ENCODE measurements at regions not wholly inside any gene's neighbourhood (a gene's known extent, or its start where the extent isn't known, plus 50 kb on each side); places are given as distances from the start of the nearest gene placed in this dataset.

GRCh38 chr14:37665951-37666350 is 70.5 kb downstream of the TTC6 start:
- H3K27ac Mint-ChIP-seq: no peak overlapping the region
- peaks cover 0 to 2% (median 2%) of the 10 kb centered on the region in 3 donors for H3K27me3 Mint-ChIP-seq (ENCODE audit: low read depth in 3 of 3)
- DNase-seq: no peak

GRCh38 chr14:37668646-37669045 is 73.2 kb downstream of the TTC6 start:
- Histone ChIP-seq H3K27ac (ENCODE audit: low read depth in 1 of 2, low read length in 2 of 2) (no peak overlapping the region), H3K79me2 (ENCODE audit: insufficient read depth, low read length) (no peaks in the 10 kb centered on the region), H3K4me3 (replicated peaks in 1 of 3; ENCODE audit: low read depth in 2 of 3, low read length in 3 of 3) (no peak overlapping the region), H3K4me1 (ENCODE audit: control insufficient read depth in 1 of 2, insufficient read depth in 2 of 2, low read length in 2 of 2) (no peaks in the 10 kb centered on the region), H3K9ac (ENCODE audit: insufficient read depth, low read length, poor library complexity, severe bottlenecking) (no peak overlapping the region), H3K36me3 (replicated peaks in 1 of 2; ENCODE audit: control insufficient read depth in 1 of 2, insufficient read depth in 2 of 2, low read length in 2 of 2) (no peaks in the 10 kb centered on the region), H3K27me3 (ENCODE audit: control insufficient read depth in 2 of 2, insufficient read depth in 2 of 2, low read length in 2 of 2) (no peaks in the 10 kb centered on the region), H3K9me3 (replicated peaks in 1 of 2; ENCODE audit: control insufficient read depth in 1 of 2, insufficient read depth in 1 of 2, low read length in 2 of 2) (peaks cover 0 to 4% of the 10 kb centered on the region in 2 donors), H3K4me2 (replicated peaks; ENCODE audit: extremely low read depth, low read length, poor library complexity, severe bottlenecking) (no peak overlapping the region), H2AFZ (ENCODE audit: insufficient read depth, low read depth, low read length, poor library complexity, severe bottlenecking) (no peak overlapping the region), H4K20me1 (ENCODE audit: insufficient read depth, low read length) (no peaks in the 10 kb centered on the region)
- intact Hi-C loops (cut with micrococcal nuclease): no loop called here
- Mint-ChIP-seq H3K36me3 (no peaks in the 10 kb centered on the region), H3K9me3 (peaks cover 0 to 13% (median 3%) of the 10 kb centered on the region in 7 donors), H3K4me3 (no peak overlapping the region), H3K27me3 (ENCODE audit: low read depth in 3 of 3) (peaks cover 0 to 2% (median 2%) of the 10 kb centered on the region in 3 donors), H3K27ac (no peak overlapping the region), H3K4me1 (no peaks in the 10 kb centered on the region)
- no CpG with 5 or more reads among the region's 1 CpG for WGBS (ENCODE audit: insufficient coverage)
- TF ChIP-seq CTCF (IDR thresholded peaks at IDR 0.05): no peak
- DNase-seq: no peak

More at GRCh38 chr14:37665951-37666350, 70.5 kb downstream of the TTC6 start:
- TF ChIP-seq CTCF (IDR thresholded peaks at IDR 0.05): no peak
- H3K4me1 ChIP-seq (ENCODE audit: control insufficient read depth in 1 of 2, insufficient read depth in 2 of 2, low read length in 2 of 2): no peaks in the 10 kb centered on the region
- Mint-ChIP-seq H3K9me3 (peaks cover 2 to 10% (median 5%) of the 10 kb centered on the region in 7 donors), H3K4me1 (no peaks in the 10 kb centered on the region), H3K4me3 (no peak overlapping the region), H3K36me3 (no peaks in the 10 kb centered on the region)
- no CpG with 5 or more reads among the region's 1 CpG for WGBS (ENCODE audit: insufficient coverage)
- H3K27me3 ChIP-seq (ENCODE audit: control insufficient read depth in 2 of 2, insufficient read depth in 2 of 2, low read length in 2 of 2): no peaks in the 10 kb centered on the region
- no peak overlapping the region for H3K4me3 ChIP-seq (replicated peaks in 1 of 3; ENCODE audit: low read depth in 2 of 3, low read length in 3 of 3)
- no peaks in the 10 kb centered on the region for H4K20me1 ChIP-seq (ENCODE audit: insufficient read depth, low read length)
- no peak overlapping the region for H3K27ac ChIP-seq (ENCODE audit: low read depth in 1 of 2, low read length in 2 of 2)
- H3K79me2 ChIP-seq (ENCODE audit: insufficient read depth, low read length): no peaks in the 10 kb centered on the region
- peaks cover 0 to 4% of the 10 kb centered on the region in 2 donors for H3K9me3 ChIP-seq (replicated peaks in 1 of 2; ENCODE audit: control insufficient read depth in 1 of 2, insufficient read depth in 1 of 2, low read length in 2 of 2)
- no peak overlapping the region for H2AFZ ChIP-seq (ENCODE audit: insufficient read depth, low read depth, low read length, poor library complexity, severe bottlenecking)
- H3K9ac ChIP-seq (ENCODE audit: insufficient read depth, low read length, poor library complexity, severe bottlenecking): no peak overlapping the region
- H3K36me3 ChIP-seq (replicated peaks in 1 of 2; ENCODE audit: control insufficient read depth in 1 of 2, insufficient read depth in 2 of 2, low read length in 2 of 2): no peaks in the 10 kb centered on the region
- intact Hi-C loops (cut with micrococcal nuclease): no loop called here
- no peak overlapping the region for H3K4me2 ChIP-seq (replicated peaks; ENCODE audit: extremely low read depth, low read length, poor library complexity, severe bottlenecking)

Data from CD14-positive monocyte (primary cell).